ENCODE measurements at regions not wholly inside any gene's neighbourhood (a gene's known extent, or its start where the extent isn't known, plus 50 kb on each side); places are given as distances from the start of the nearest gene placed in this dataset.

DNA sequence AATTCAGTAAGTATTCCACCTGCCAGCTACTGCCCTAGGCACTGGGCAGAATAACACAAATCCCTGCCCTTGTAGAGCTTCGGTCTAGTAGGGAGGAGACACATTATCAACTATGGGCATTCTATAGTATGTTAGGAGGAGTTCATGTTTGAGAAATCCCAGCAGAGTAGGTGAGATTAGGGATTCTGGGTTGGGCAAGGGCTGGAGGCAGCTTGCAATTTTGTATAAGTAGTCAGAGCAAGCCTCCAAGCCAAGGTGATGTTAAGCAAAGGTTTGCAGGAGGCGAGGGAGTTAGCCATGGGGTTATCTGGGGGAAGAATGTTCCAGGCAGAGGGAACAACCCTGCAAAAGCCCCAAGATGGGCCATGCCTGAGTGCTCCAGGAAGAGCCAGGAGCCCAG, 187.9 kb upstream of the HS6ST1 start:
- ChIA-PET POLR2A (no interaction called here), CTCF (no interaction called here)
- Histone ChIP-seq H3K9me3 (peaks cover 7% of the 10 kb centered on the region; the same call in 1 of the 2 replicates), H3K4me1 (no peaks in the 10 kb centered on the region), H3K27me3 (replicated peaks; ENCODE audit: control insufficient read depth, insufficient read depth, low read length) (no peaks in the 10 kb centered on the region), H3K36me3 (ENCODE audit: control insufficient read depth, insufficient read depth, low read length) (no peaks in the 10 kb centered on the region), H3K4me3 (ENCODE audit: low read depth, low read length) (no peak overlapping the region)
- BruUV-seq (replicated peaks) = no TSS peak
- H3K27ac Mint-ChIP-seq (ENCODE audit: unreplicated experiment) = no peak overlapping the region
- no peaks in the 10 kb centered on the region for H3K4me1 Mint-ChIP-seq (ENCODE audit: low read depth, unreplicated experiment)
- intact Hi-C loops (cut with micrococcal nuclease; ENCODE audit: unreplicated experiment) = no loop called here
- H3K27me3 Mint-ChIP-seq (ENCODE audit: insufficient read depth, unreplicated experiment) = peaks cover 3% of the 10 kb centered on the region
- H3K36me3 Mint-ChIP-seq (ENCODE audit: insufficient read depth, unreplicated experiment) = no peaks in the 10 kb centered on the region
- H3K4me3 Mint-ChIP-seq (ENCODE audit: unreplicated experiment) = no peak overlapping the region
- peak in 1 of 2 experiments; percentile 14 for DNase-seq
- H3K9me3 Mint-ChIP-seq (ENCODE audit: unreplicated experiment) = no peaks in the 10 kb centered on the region
- TF ChIP-seq, protein P1, sequence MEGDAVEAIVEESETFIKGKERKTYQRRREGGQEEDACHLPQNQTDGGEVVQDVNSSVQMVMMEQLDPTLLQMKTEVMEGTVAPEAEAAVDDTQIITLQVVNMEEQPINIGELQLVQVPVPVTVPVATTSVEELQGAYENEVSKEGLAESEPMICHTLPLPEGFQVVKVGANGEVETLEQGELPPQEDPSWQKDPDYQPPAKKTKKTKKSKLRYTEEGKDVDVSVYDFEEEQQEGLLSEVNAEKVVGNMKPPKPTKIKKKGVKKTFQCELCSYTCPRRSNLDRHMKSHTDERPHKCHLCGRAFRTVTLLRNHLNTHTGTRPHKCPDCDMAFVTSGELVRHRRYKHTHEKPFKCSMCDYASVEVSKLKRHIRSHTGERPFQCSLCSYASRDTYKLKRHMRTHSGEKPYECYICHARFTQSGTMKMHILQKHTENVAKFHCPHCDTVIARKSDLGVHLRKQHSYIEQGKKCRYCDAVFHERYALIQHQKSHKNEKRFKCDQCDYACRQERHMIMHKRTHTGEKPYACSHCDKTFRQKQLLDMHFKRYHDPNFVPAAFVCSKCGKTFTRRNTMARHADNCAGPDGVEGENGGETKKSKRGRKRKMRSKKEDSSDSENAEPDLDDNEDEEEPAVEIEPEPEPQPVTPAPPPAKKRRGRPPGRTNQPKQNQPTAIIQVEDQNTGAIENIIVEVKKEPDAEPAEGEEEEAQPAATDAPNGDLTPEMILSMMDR (IDR thresholded peaks at IDR 0.05; ENCODE audit: insufficient read depth in 1 of 2, low read depth in 1 of 2, low read length in 1 of 2, severe bottlenecking in 1 of 2, unreplicated experiment in 1 of 2) = no peak

DNA sequence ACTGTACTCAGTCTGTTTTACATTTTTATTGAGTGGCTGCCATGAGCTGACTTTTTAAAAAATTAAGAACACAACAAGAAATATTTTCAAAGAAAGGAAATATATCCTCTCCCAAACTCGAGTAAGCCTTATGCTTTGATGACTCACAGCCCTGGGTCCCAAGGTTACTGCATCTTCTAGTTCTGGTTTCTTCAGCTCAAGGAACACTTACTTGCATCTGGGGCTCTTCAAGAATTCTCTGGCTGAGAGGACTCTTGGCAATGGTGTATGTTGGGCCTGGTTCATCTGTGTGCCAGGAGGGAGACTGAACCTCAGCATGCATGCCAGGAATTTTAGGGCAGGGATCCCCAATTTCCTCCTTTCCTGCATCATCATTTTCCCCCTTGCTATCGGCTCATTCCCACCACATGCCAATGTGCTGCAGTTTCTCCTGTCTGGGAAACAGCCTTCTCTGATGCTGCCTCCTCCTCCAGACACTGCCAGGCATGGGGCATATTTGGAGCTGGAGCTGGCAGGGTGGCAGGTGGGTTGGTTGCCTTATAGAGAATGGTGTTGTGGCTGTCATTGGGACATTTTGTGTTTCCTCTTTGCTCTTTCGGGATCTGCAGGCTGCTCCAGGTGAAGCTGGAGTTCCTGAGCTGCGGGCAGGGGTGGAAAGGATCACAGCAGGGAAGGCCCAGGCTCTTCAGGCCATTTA, 192.2 kb upstream of the HS6ST1 start:
- TF ChIP-seq, protein P1 (IDR thresholded peaks at IDR 0.05; ENCODE audit: insufficient read depth in 1 of 2, low read depth in 1 of 2, low read length in 1 of 2, severe bottlenecking in 1 of 2, unreplicated experiment in 1 of 2) = no peak
- ChIA-PET CTCF (no interaction called here), POLR2A (no interaction called here)
- Mint-ChIP-seq H3K27me3 (ENCODE audit: insufficient read depth, unreplicated experiment) (peaks cover 3% of the 10 kb centered on the region), H3K4me1 (ENCODE audit: low read depth, unreplicated experiment) (no peaks in the 10 kb centered on the region), H3K27ac (ENCODE audit: unreplicated experiment) (no peak overlapping the region), H3K9me3 (ENCODE audit: unreplicated experiment) (no peaks in the 10 kb centered on the region), H3K4me3 (ENCODE audit: unreplicated experiment) (no peak overlapping the region), H3K36me3 (ENCODE audit: insufficient read depth, unreplicated experiment) (no peaks in the 10 kb centered on the region)
- Histone ChIP-seq H3K9me3 (peaks cover 7% of the 10 kb centered on the region; the same call in 1 of the 2 replicates), H3K4me1 (no peaks in the 10 kb centered on the region), H3K4me3 (ENCODE audit: low read depth, low read length) (no peak overlapping the region), H3K36me3 (ENCODE audit: control insufficient read depth, insufficient read depth, low read length) (no peaks in the 10 kb centered on the region), H3K27me3 (replicated peaks; ENCODE audit: control insufficient read depth, insufficient read depth, low read length) (no peaks in the 10 kb centered on the region)
- no TSS peak for BruUV-seq (replicated peaks)
- peak in 1 of 2 experiments; percentile 9 for DNase-seq
- intact Hi-C loops (cut with micrococcal nuclease; ENCODE audit: unreplicated experiment) = no loop called here

DNA sequence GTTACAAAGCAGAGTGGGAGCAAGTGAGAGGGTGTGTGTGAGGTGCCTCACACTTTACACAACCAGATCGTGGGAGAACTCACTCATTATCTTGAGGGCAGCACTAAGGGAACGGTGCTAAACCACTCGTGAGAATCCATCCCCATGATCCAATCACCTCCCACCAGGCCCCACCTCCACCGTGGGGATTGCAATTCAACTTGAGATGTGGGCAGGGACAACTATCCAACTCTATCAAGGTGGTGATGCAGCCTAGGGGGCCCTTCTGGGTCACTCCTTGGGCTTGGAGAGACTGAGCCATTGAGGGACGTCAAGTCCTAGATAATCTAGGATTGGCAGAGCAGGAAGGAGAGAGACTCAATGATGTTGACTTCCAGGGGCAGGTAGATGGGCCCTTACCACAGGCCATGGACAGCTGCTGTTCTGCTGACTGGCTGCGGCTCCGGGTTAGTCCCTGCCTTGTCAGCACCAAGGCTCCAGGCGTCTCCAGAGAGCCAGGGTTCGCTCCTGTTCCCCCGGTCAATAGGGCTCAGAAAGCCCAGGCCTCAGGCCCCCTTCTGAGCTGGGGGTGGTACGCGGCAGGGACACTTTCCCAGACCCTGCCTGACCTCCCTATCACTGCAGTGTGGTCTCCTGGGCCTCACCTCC, 193.2 kb upstream of the HS6ST1 start:
- Mint-ChIP-seq H3K4me3 (ENCODE audit: unreplicated experiment) (no peak overlapping the region), H3K36me3 (ENCODE audit: insufficient read depth, unreplicated experiment) (no peaks in the 10 kb centered on the region), H3K4me1 (ENCODE audit: low read depth, unreplicated experiment) (no peaks in the 10 kb centered on the region), H3K9me3 (ENCODE audit: unreplicated experiment) (no peaks in the 10 kb centered on the region), H3K27me3 (ENCODE audit: insufficient read depth, unreplicated experiment) (no peaks in the 10 kb centered on the region), H3K27ac (ENCODE audit: unreplicated experiment) (no peak overlapping the region)
- no peak for DNase-seq
- POLR2A ChIA-PET = no interaction called here
- intact Hi-C loops (cut with micrococcal nuclease; ENCODE audit: unreplicated experiment) = no loop called here
- Histone ChIP-seq H3K9me3 (peaks cover 7% of the 10 kb centered on the region; the same call in 1 of the 2 replicates), H3K4me1 (no peaks in the 10 kb centered on the region), H3K36me3 (ENCODE audit: control insufficient read depth, insufficient read depth, low read length) (no peaks in the 10 kb centered on the region), H3K27me3 (replicated peaks; ENCODE audit: control insufficient read depth, insufficient read depth, low read length) (no peaks in the 10 kb centered on the region), H3K4me3 (ENCODE audit: low read depth, low read length) (no peak overlapping the region)
- CTCF ChIA-PET = no interaction called here
- no TSS peak for BruUV-seq (replicated peaks)
- TF ChIP-seq, protein P1 (IDR thresholded peaks at IDR 0.05; ENCODE audit: insufficient read depth in 1 of 2, low read depth in 1 of 2, low read length in 1 of 2, severe bottlenecking in 1 of 2, unreplicated experiment in 1 of 2) = no peak

All from Caco-2 (cell line).